ENCODE measurements at regions not wholly inside any gene's neighbourhood (a gene's known extent, or its start where the extent isn't known, plus 50 kb on each side); places are given as distances from the start of the nearest gene placed in this dataset.
A peak's percentile ranks its signal among the peaks of the same experiment; 100 is the strongest.

DNA sequence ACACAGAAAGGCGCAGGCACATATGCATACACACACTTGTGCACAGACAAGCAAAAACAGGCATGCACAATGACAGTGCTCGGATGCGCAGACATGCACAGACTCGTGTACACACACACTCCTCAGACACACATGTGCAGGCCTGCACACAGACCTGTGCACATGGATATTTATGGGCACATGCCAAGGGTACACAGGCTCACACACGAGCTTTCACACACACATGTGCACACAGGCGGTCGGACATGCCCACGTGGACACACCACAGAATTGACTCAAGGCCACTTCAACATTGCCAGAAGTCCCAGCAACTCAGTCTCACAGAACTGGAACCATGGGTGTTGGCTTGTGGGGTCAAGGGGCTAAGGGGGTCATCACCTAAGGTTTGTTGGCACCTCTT lies 206.8 kb downstream of the URI1 start:
- Histone ChIP-seq H4K5ac (ENCODE audit: insufficient read length, low read depth, low read length) (no peak overlapping the region), H2AFZ (ENCODE audit: low read length) (no peak overlapping the region), H3K36me3 (ENCODE audit: control insufficient read depth in 2 of 4, insufficient read depth in 4 of 4, low read length in 3 of 4) (no peaks in the 10 kb centered on the region), H4K20me1 (replicated peaks in 1 of 2; ENCODE audit: control insufficient read depth in 1 of 2, insufficient read depth in 2 of 2, low read length in 2 of 2) (no peaks in the 10 kb centered on the region), H3K27ac (ENCODE audit: low read depth, low read length) (no peak overlapping the region), H3K4ac (replicated peaks; ENCODE audit: insufficient read length, low read depth, low read length) (no peak overlapping the region), H3K79me2 (ENCODE audit: control insufficient read depth in 1 of 2, insufficient read depth in 2 of 2, low read length in 2 of 2) (no peaks in the 10 kb centered on the region), H3K23ac (ENCODE audit: insufficient read length) (no peak overlapping the region), H2BK5ac (ENCODE audit: low read depth, low read length) (no peak overlapping the region), H3K4me2 (ENCODE audit: insufficient read depth in 1 of 2, low read depth in 2 of 2, low read length in 2 of 2) (no peak overlapping the region), H3K18ac (ENCODE audit: extremely low read depth, low read length) (no peak overlapping the region), H3K9me3 (ENCODE audit: insufficient read depth in 2 of 2, low read depth in 1 of 2, low read length in 1 of 2) (no peaks in the 10 kb centered on the region), H2BK15ac (ENCODE audit: low read length) (no peak overlapping the region), H4K91ac (replicated peaks; ENCODE audit: insufficient read length, low read length) (no peak overlapping the region), H2AK5ac (ENCODE audit: low read depth, low read length) (no peak overlapping the region), H3K79me1 (ENCODE audit: low read depth, low read length) (no peaks in the 10 kb centered on the region), H3K4me1 (replicated peaks in 1 of 4; ENCODE audit: control insufficient read depth in 3 of 4, insufficient read depth in 4 of 4, low read length in 3 of 4) (no peaks in the 10 kb centered on the region), H3K14ac (ENCODE audit: insufficient read length) (no peak overlapping the region), H4K8ac (ENCODE audit: extremely low read depth, insufficient read depth, low read length) (0 out of 2 replicates have a peak overlapping the region, but pooled peaks have one; percentile 57), H3K9ac (replicated peaks in 1 of 4; ENCODE audit: extremely low read depth in 1 of 4, low read depth in 3 of 4, low read length in 3 of 4) (no peak overlapping the region), H3K23me2 (ENCODE audit: low read depth, low read length) (no peaks in the 10 kb centered on the region), H3K27me3 (replicated peaks in 1 of 4; ENCODE audit: control insufficient read depth in 3 of 4, extremely low read depth in 1 of 4, insufficient read depth in 3 of 4, low read length in 3 of 4) (no peaks in the 10 kb centered on the region), H2BK12ac (ENCODE audit: low read depth, low read length) (no peak overlapping the region), H3K4me3 (ENCODE audit: extremely low read depth in 1 of 4, insufficient read depth in 2 of 4, low read depth in 3 of 4, low read length in 4 of 4) (no peak overlapping the region), H2BK20ac (ENCODE audit: low read length) (no peak overlapping the region), H2BK120ac (replicated peaks; ENCODE audit: low read depth, low read length) (no peak overlapping the region), H3K56ac (replicated peaks; ENCODE audit: insufficient read length, low read depth, low read length) (no peak overlapping the region)
- DNase-seq (ENCODE audit: low read depth in 1 of 2, low spot score in 2 of 2) (no peak), FAIRE-seq (no peak)
- ChIA-PET CTCF (ENCODE audit: partially characterized antibody) (interaction anchor here (1.4 kb wide), 1 partner anchor 9 kb away, joined by 3 read pairs; no protein-coding TSS in a partner anchor), POLR2A (ENCODE audit: partially characterized antibody) (no interaction called here)
- 80% methylated on average over 8 of the region's 8 CpGs; no CpG with 5 or more reads in 1 of the 2 experiments for WGBS, 2 experiments (ENCODE audit: extremely low coverage in 1 of 2, insufficient coverage in 1 of 2, insufficient read length in 1 of 2, insufficient replicate concordance in 2 of 2, low coverage in 1 of 2, low lambda C conversion rate in 2 of 2, missing lambda C conversion rate in 1 of 2)
- TF ChIP-seq SP4 (IDR thresholded peaks at IDR 0.05; ENCODE audit: low read length), result no peak
- TF ChIP-seq, protein P1, sequence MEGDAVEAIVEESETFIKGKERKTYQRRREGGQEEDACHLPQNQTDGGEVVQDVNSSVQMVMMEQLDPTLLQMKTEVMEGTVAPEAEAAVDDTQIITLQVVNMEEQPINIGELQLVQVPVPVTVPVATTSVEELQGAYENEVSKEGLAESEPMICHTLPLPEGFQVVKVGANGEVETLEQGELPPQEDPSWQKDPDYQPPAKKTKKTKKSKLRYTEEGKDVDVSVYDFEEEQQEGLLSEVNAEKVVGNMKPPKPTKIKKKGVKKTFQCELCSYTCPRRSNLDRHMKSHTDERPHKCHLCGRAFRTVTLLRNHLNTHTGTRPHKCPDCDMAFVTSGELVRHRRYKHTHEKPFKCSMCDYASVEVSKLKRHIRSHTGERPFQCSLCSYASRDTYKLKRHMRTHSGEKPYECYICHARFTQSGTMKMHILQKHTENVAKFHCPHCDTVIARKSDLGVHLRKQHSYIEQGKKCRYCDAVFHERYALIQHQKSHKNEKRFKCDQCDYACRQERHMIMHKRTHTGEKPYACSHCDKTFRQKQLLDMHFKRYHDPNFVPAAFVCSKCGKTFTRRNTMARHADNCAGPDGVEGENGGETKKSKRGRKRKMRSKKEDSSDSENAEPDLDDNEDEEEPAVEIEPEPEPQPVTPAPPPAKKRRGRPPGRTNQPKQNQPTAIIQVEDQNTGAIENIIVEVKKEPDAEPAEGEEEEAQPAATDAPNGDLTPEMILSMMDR (IDR thresholded peaks at IDR 0.05; ENCODE audit: control extremely low read depth in 1 of 3, insufficient read depth in 1 of 3, low read depth in 1 of 3, low read length in 3 of 3), result no peak
- no peak for TF ChIP-seq GTF2F1 (IDR thresholded peaks at IDR 0.05; ENCODE audit: borderline replicate concordance, low read depth, low read length)
- no peak for TF ChIP-seq SIN3A (conservative IDR thresholded peaks at IDR 0.05 in 1 of 2, IDR thresholded peaks at IDR 0.05 in 1 of 2; ENCODE audit: low read depth in 1 of 2, low read length in 2 of 2)
- TF ChIP-seq SP2 (IDR thresholded peaks at IDR 0.05; ENCODE audit: low read length), result no peak
- TF ChIP-seq USF2 (IDR thresholded peaks at IDR 0.05; ENCODE audit: low read length), result no peak
- TF ChIP-seq CHD1 (IDR thresholded peaks at IDR 0.05; ENCODE audit: low read depth, low read length), result no peak
- TF ChIP-seq CREB1 (IDR thresholded peaks at IDR 0.05), result no peak
- no peak for TF ChIP-seq ATF2 (IDR thresholded peaks at IDR 0.05; ENCODE audit: low read length)
- TF ChIP-seq SP1 (IDR thresholded peaks at IDR 0.05; ENCODE audit: low read depth, low read length), result no peak

Data from H1 (cell line).